ENCODE measurements at regions not wholly inside any gene's neighbourhood (a gene's known extent, or its start where the extent isn't known, plus 50 kb on each side); places are given as distances from the start of the nearest gene placed in this dataset.

DNA sequence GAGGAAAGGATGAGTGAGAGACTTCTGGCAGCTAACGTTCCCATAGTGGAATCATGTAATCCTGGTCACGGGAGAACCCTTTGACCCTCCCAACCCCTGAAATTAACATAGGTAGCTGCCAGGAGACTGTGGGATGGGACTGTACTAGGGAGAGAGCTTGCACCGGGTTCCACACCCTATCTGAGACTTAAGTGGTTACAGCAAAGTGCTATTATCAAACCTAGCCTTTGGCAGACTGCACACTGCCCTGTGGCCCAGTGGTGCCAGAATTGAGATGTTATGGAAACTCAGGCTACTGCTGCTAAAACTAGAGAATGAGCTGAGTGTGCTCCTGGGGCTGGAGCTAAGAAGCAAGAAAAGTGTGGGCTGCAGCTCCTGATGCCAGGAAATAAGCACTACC is 79.6 kb upstream of the PDC start:
- no peak for DNase-seq (ENCODE audit: low read depth)
- no peak overlapping the region for H3K4me3 ChIP-seq (ENCODE audit: control insufficient read depth, low read depth, low read length)
- TF ChIP-seq, protein P1, sequence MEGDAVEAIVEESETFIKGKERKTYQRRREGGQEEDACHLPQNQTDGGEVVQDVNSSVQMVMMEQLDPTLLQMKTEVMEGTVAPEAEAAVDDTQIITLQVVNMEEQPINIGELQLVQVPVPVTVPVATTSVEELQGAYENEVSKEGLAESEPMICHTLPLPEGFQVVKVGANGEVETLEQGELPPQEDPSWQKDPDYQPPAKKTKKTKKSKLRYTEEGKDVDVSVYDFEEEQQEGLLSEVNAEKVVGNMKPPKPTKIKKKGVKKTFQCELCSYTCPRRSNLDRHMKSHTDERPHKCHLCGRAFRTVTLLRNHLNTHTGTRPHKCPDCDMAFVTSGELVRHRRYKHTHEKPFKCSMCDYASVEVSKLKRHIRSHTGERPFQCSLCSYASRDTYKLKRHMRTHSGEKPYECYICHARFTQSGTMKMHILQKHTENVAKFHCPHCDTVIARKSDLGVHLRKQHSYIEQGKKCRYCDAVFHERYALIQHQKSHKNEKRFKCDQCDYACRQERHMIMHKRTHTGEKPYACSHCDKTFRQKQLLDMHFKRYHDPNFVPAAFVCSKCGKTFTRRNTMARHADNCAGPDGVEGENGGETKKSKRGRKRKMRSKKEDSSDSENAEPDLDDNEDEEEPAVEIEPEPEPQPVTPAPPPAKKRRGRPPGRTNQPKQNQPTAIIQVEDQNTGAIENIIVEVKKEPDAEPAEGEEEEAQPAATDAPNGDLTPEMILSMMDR (IDR thresholded peaks at IDR 0.05; ENCODE audit: control insufficient read depth, insufficient read depth, low read depth, low read length, missing control alignments), result no peak

- TF ChIP-seq, protein P1 (IDR thresholded peaks at IDR 0.05; ENCODE audit: control insufficient read depth, insufficient read depth, low read depth, low read length, missing control alignments), result no peak
- H3K4me3 ChIP-seq (ENCODE audit: control insufficient read depth, low read depth, low read length), result no peak overlapping the region
- no peak for DNase-seq (ENCODE audit: low read depth)
These were observed 75.5 kb upstream of the PDC start for GRCh38 chr1:186536273-186536890.

- H3K4me3 ChIP-seq (ENCODE audit: control insufficient read depth, low read depth, low read length), result no peak overlapping the region
- TF ChIP-seq, protein P1 (IDR thresholded peaks at IDR 0.05; ENCODE audit: control insufficient read depth, insufficient read depth, low read depth, low read length, missing control alignments), result no peak
- DNase-seq (ENCODE audit: low read depth), result peak; percentile 90
These were observed 74.6 kb upstream of the PDC start for GRCh38 chr1:186535388-186536133.

- TF ChIP-seq, protein P1 (IDR thresholded peaks at IDR 0.05; ENCODE audit: control insufficient read depth, insufficient read depth, low read depth, low read length, missing control alignments), result no peak
- H3K4me3 ChIP-seq (ENCODE audit: control insufficient read depth, low read depth, low read length), result no peak overlapping the region
- DNase-seq (ENCODE audit: low read depth), result no peak
These were observed 73.5 kb upstream of the PDC start for GRCh38 chr1:186534401-186534800.

- no peak overlapping the region for H3K4me3 ChIP-seq (ENCODE audit: control insufficient read depth, low read depth, low read length)
These were observed 71.6 kb upstream of the PDC start for GRCh38 chr1:186532466-186532865.

DNA sequence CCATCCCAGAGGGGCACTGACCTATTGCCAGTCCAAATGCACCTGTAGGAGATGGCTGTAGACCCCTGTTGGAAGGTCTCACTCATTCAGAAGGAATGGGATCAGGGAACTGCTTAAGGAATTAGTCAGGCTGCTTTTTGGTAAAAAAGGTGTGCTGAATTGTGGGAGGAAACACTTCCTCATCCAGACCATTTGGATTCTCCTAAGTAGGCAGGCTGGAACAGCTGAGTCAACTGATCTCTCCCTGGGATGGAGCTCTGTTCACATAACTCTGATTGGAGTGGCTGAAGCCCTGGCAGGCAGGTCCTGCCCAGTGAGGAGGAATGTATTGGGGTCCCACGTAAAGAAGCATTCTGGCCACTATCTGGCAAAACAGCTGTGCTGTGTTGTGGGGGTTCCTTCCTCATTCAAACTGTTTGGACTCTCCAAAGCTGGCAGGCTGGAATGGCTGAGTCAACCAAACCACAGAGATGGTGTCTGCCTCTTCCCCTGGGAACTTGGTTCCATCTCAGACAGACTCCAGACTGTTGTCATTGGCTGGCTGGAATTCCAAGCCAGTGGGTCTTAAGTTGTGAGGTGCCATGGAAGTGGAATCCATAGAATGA is 70.7 kb upstream of the PDC start:
- TF ChIP-seq, protein P1 (IDR thresholded peaks at IDR 0.05; ENCODE audit: control insufficient read depth, insufficient read depth, low read depth, low read length, missing control alignments), result no peak
- H3K4me3 ChIP-seq (ENCODE audit: control insufficient read depth, low read depth, low read length), result no peak overlapping the region
- DNase-seq (ENCODE audit: low read depth), result no peak

More at GRCh38 chr1:186532466-186532865, 71.6 kb upstream of the PDC start:
- TF ChIP-seq, protein P1 (IDR thresholded peaks at IDR 0.05; ENCODE audit: control insufficient read depth, insufficient read depth, low read depth, low read length, missing control alignments), result no peak
- DNase-seq (ENCODE audit: low read depth), result no peak
